Suppressor macrophage treated with lipopolysaccharide for 4 hours (primary cell): ENCODE measurements at regions not wholly inside any gene's neighbourhood (a gene's known extent, or its start where the extent isn't known, plus 50 kb on each side); places are given as distances from the start of the nearest gene placed in this dataset.
"Not testable (repeated sequence)": the region's sequence is repeated elsewhere in the genome, so short reads cannot be mapped to it uniquely, and the experiment has no call there.

Experiments
- DNase-seq: peaks from one replicate; pipeline ENCODE4 v3.0.0-alpha.2; 2020

DNA sequence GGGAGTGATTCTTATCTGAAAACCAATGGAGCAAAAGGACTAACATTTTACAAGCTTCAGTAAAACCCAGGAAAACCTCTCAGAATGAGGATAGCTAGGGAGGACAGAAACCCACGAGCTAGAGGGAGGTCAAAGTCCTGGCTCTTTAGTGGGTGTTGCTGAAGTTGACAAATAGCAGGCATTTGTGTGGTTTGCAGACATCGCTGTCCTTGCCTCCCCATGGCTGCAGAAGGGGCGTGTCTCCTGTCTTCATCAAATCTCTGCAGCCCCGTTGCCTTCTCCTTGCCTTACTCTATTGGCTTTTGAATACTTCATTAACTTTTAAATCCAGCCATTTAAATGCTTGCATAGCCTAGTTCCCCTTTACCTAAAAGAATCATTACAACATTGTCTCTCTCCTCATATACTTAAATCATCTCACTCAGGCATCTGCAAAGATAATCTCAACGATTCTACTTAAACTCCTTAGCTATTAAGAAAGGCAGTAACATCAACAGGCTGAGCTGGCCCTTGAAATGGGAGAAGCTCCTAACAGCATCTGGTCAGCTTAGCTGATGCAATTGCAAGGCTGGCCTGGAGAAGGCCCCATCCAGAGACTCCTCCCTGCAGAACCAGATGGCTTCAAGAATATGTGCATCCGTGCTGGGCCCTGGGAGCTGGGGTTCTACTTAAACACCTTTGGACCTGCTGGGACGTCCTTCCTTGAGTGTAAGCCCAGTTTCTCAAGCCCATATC lies 152.8 kb upstream of the TAS2R1 start:
- no peak for DNase-seq

DNA sequence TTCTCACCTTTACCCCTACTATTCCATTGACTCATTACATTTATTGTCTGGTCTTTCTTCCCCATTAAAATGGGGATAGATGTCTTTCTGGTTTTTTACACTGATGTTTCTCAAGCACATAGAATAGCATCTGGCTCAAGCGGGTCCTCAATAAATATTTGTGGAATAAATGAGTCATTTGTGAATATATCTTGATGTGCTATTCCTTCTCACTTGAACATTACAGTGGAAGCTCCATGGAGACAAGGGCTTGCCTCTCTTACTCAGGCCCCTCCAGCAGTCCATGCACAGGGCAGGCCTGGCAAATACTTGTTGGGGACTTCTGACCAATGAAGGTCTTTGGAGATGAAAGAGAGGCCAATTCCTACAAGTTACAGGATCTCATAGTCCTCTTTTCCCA lies 151.7 kb upstream of the TAS2R1 start:
- no peak for DNase-seq

DNA sequence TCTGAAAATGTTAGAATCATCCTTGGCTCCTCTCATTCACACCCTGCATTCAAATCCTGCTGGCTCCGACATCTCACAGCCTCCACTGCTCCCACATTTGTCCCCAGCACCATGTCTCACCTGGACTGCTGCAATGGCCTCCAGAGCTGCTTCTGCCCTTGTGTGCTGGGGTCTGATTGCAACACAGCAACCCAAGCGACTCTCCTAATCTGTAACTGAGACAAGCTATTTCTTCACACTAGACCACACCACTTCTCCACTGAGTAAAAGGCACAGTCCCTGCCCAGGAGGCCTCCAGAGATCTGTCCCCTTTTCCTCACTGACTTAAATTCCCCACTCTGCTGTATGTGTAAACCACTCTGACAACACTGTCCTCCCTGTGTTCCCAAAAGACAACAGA lies 151.1 kb upstream of the TAS2R1 start:
- no peak for DNase-seq

DNA sequence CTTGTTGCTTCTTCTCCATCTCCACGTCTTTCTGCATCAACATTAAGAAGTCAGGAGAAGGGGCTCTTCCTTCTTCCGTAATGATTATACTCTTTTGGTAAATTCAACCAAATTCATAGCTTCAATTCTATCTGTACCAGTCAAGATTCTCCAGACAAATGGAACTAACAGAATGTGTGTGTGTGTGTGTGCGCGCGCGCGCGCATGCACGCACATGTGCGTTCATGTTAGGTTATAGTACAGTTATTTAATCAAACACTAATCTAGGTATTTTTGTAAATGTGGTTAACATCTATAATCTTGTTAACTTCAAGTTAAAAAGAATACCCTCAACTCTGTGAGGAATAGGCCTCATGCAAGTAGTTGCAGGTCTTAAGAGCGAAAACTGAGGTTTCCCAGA lies 150.3 kb upstream of the TAS2R1 start:
- no peak for DNase-seq

DNA sequence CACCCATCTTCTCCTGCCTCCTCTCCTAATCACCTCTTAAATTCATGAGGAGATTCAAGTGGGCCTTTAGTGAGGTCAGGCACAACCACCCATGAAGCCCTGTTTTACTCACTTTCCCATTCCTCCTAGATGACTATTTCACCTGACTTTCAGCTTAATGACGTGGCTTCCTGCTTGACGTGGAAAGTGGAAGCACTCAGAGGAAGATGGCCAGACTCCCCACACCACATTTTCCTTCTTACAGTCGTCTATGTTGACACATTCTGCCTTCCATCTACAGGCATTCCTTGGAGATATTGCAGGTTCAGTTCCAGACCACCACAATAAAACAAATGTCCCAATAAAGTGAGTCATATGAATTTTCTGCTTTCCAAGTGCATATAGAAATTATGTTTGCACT lies 146.4 kb upstream of the TAS2R1 start:
- DNase-seq, result no peak

DNA sequence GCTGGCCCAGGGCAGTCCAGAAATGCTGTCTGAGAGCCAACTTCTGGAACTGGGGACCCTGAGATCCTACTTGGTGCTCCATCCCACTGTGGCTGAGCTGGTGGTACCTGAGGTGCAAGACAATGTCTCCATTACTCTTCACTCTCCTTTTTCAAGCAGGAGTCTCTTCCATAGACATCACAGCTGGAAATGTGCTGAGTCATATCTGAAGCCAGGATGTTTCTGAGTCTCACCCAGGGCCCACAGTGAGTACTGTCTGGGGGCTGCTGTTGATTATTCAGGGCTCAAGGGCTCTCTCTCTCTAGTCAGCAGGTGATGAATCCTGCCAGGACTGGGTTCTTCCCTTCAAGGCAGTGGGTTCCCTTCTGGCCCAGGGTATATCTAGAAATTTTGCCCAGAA lies 145.2 kb upstream of the TAS2R1 start:
- no peak for DNase-seq

DNA sequence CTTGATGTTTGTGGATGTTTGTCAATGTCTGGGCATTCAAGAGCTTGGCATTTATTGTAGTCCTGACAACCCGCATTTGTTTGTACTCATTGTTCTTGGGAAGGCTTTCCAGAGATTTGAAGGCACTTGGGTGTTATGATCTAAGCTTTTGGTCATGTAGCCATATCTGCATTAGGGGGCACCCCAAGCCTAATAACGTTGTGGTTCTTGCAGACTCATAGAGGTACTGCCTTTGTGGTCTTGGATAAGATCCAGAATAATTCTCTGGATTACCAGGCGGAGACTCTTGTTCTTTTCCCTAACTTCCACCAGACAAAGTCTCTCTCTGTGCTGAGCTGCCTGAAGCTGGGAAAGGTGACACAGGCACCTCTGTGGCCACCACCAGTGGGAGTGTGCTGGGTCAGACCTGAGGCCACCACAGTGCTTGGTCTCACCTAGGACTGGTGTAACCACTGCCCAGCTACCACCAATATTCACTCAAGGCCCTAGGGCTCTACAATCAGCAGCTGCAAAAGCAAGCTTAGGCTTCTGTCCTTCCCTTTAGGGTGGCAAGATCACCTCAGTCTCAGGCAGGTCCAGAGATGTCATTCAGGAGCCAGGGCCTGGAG lies 144.4 kb upstream of the TAS2R1 start:
- no peak for DNase-seq

DNA sequence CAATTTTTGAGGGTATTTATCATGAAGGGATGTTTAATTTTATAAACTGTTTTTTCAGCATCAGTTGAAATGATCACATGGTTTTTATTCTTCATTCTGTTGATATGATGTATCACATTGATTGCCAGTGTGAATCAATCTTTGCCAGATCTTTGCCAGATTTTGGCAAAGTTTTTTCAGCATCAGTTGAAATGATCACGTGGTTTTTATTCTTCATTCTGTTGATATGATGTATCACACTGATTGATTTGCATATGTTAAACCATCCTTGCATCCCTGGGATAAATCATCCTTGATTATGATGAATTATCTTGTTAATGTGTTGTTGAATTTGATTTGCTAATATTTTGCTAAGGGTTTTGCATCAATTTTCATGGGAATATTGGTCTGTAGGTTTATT lies 140.9 kb upstream of the TAS2R1 start:
- no peak for DNase-seq

DNA sequence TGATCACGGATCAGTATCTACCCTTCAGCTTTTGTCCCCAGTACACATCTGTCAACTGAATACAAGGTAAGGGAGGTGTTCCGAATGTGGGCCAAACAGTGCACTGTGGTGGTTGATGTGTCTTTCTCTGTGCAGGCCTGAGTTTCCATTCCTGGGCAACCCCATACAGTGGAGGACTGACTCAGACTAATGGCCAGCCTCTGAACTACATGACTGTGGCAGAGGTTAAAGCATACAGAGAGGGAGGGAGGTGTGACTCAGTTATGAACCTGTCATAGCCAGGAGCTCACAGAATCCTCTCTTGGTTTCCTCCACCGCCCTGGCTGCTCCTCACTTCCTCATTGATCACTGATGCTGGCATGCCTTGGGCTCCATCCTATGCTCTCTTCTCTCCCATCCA lies 136.4 kb upstream of the TAS2R1 start:
- DNase-seq, result no peak

DNA sequence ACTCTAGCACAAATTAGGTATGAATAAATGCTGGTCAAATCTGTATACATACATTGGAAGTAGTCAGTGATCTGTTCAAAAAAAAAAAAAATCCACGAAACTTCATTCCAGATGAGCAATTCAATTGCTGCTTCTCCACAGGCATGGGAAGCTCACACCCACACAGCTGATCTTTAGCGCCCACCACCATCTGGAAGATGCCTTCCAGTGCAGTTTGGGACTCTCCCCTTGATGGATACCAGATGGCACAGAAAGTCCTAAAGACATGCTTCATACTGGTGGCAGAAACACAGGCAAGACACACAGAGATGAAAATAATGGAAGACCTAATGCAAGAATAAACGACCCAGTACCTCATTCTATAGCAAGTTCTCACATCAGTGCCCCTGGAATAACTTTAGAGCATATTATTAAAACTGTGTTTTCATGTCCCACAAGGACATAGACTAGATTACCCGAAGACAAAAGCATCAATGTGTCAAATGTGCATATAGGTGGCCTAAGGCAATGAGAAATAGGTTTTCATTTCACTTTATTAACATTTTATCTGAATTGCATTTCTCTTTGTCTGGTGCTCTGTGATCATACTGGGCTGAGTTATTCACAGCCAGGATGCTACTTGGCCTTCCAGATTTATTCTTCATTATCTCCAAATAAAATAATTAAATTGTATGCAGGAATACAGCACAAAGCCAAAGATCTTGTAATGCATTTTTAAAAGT lies 135.4 kb upstream of the TAS2R1 start:
- no peak for DNase-seq

DNA sequence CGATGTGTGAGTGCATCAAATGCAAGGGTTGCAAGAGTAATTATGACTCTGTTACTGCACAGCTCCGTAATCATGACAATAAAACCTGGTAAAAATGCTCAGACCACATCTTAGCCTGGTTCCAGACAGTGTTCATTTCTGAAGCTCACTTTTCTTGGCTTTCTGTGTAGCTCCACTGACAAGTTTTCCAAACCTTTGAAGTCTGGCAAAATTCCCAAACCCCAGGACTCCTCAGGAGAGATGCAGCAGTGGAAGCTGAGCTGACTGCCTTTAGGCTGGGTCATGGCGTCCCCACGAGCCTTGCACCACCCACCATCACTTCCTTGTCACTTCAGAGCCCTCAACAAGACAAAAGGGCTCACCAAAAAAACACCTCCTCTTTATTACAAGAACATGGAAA lies 131.6 kb upstream of the TAS2R1 start:
- no peak for DNase-seq

DNA sequence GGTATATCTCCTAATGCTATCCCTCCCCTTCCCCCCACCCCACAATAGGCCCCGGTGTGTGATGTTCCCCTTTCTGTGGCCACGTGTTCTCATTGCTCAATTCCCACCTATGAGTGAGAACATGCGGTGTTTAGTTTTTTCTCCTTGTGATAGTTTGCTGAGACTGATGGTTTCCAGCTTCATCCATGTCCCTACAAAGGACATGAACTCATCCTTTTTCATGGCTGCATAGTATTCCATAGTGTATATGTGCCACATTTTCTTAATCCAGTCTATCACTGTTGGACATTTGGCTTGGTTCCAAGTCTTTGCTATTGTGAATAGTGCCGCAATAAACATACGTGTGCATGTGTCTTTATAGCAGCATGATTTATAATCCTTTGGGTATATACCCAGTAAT lies 122.5 kb upstream of the TAS2R1 start:
- DNase-seq, result not testable (repeated sequence)

DNA sequence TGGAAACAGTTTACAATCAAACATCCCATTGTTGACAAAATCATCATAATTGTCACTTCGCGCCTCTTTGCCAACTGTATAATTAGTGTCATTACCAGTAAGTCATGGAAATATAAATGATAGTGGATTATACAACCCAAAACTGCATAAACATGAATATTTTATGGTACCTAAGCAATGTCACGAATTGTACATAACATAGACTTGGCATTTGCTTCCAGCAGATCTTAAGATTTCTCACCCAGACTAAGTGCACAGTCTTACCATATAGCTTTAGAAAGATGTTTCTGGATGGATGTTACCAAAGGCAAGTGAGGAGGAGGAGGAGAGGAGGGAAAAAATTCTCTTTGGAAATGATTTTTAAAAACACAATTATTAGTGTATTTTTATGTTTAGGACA lies 113.4 kb upstream of the TAS2R1 start:
- DNase-seq, result no peak

DNA sequence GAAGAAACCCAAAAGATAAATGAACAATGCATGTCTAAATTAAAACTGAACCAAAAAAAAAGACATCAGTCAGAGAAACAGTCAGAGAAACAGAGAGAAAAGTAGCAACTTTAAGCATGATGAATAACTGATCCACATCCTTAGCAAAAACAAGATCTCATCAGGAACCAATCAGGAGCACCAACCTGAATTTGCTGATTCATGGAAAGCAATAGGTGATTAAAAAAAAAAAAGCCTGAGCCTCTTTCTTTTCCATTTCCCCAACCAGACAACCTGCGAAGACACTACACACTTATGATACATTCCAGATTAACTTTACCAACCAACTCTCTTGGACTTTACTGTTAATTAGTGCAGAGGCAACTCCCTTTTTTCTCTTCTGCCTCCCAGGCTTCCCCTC lies 112.7 kb upstream of the TAS2R1 start:
- no peak for DNase-seq

DNA sequence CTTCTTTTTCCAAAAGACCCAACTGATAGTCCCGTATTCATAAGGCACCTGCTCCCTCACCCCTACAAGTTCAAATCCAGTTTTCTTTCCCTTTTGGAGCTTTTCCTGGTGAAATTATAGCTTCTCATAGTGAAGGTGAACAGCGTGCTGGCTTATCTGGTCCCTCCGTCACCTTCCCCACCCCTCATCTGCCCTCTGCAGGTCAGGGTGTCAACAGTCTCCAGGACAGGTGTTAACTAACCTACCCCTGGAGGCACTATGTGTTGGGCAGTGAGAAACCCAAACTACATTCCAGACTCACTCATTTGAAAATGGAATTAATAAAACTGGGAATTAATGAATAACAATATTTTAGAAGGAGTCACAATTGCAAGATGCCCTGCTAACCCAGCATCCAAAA lies 109.0 kb upstream of the TAS2R1 start:
- no peak for DNase-seq

DNA sequence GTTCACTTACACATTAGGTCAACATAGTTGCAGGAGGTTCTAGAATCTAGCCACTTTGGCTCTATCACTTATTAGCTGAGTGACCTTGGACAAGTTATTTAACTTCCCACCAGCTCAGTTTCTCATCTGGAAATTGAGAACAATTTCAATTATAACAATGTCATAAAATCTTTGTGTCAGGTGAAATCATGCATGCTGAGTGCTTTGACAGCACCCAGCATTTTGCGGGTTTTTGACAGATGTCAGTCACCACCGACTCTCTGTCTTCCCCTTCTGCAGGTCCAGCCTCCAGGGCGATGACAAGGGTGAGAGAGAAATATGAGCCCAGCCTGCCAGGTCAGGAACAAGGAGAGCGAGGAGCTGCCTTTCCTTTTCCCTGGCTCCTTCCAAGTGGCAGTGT lies 107.1 kb upstream of the TAS2R1 start:
- DNase-seq, result no peak

DNA sequence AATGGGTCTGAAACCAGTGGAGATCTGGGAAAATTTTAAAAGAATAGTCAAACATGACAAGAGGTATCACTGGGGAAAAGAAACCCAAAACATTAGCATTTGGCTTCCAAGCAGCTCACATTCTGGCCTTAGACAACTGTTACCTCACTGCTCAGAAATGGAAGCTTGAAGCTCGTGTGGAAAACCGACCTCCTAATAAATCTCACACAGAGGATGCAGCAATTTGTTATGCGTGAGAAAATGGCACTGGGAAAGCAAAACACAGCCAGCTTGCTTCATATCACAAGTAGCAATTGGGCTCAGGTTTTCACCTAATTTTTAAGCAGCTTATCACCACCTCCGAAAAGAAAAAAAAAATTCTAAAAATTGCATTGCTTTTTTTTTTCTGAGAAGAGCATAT lies 103.3 kb upstream of the TAS2R1 start:
- no peak for DNase-seq

DNA sequence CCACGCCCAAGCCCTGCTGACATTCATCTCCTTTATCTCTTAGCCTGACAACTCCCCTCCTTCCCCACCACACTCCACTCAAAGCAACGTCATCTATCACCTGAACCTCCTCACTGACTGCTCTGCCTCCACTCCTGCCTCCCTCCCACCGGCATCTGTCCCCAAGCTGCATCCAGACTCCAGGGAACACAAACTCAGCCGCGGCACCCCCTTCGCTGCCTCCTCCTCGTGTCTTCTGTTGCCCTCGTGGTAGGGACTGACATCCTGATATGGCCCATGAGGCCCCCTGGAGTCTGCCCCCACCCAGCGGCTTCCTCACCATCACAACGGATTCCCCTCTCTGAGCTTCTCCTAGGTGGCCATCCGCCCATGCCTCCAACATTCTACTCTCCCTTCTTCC lies 101.0 kb upstream of the TAS2R1 start:
- no peak for DNase-seq

DNA sequence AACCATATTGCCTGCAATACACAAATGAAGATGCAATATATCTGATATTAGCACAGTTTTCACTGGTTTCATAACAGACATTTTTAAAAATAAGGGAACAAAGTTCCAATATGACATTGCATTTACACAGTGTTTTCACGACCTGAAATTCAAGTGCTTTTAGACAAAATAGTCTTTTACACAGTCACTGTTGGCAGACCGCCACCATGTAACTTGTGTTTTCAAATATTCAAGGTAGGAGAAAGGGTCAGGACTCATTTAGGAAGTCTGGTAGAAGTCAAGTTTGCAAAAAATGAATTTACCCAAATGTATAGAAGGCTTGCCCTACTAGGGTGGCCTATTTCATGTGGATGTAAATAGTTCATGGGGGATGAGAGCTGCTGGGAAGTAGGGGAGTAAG lies 98.1 kb upstream of the TAS2R1 start:
- no peak for DNase-seq

DNA sequence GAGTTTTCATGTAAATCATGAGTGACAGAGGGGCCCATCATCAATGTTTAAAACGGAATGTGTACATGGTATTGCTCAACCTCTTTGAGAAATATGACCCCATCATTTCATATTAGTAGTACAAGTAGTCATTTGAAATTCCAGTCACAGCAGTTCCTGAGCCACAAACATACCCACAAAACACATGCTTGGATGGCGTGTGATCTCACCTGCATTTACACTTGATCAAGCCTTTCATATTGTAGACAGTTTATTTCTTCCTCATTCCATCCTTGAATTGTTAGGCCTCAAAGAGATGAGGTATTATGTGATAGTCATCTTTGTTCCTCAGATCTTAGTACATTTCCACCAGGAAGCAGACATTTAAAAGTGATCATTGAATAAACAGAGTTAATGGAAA lies 96.8 kb upstream of the TAS2R1 start:
- DNase-seq, result no peak

DNA sequence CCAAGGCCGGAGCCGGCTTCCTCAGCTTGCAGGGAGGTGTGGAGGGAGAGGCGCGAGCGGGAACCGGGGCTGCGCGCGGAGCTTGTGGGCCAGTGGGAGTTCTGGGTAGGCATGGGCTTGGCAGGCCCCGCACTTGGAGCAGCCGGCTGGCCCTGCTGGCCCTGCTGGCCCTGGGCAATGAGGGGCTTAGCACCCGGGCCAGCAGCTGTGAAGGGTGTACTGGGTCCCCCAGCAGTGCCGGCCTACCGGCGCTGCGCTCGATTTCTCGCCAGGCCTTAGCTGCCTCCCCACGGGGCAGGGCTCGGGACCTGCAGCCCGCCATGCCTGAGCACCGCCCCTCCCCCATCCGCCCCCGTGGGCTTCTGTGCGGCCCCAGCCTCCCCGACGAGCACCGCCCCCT lies 95.1 kb upstream of the TAS2R1 start:
- not testable (repeated sequence) for DNase-seq

DNA sequence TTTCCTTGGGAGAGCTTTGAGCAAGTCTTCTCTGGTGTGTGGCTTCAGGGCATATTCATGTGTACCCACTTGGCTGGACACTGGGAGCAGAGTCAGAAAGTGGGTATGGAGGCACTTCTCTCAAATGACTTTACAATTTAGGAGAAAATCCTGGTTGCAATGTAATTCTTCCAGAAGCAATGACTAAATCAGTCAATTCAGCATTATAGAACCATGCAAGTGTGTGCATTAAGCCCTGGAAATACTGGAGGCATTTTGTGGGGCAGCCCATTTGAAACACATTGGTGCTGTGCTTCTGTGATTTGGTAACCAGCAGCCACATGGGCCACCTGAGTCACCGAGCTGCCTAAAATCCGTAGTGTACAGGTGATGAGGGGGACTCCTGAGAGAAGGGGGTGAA lies 94.6 kb upstream of the TAS2R1 start:
- no peak for DNase-seq

DNA sequence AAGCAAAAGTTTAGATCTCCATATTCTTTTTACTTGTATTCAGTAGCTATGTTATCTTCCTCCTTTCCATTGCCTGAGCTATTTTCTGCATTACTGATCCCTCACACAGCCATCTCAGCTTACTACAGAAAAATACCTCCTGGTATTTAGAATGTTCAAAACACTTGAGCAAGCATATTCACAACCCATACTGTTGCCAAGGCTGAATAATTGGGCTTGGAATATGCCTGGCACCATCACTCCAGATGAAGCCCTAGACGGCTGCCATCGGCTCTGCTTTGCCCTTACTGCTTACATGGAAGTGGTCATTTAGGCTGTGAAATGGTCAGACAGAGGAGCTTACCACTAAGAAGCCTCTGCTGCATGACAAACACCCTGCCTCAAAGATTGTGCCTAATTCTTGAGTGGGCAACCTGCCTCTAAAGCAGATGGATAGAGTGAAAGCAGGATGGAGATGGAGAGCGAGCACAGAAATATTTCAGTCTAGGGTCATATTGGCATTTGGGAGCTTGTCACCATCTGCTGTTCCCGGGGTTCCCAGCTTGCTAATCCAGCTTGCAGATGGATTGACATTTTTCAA lies 92.5 kb upstream of the TAS2R1 start:
- no peak for DNase-seq

DNA sequence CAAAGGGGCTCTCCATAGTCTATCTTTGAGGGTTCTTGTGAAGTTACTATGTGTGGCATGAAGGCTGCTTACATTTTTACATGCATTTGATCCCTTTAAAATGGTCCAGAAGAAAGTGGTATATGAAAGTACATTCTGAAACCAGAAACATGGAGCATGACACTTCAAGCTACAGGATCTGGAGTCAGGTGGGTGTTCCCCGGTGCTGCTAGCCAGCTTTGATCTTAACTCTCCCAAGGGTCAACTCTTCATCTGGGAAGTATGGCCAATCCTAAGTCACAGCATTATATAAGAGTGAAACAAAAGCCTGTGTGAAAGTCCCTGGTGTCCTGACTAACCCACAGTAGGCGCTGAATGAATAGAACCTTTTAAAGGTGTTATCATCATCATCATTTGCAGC lies 91.0 kb upstream of the TAS2R1 start:
- DNase-seq, result no peak
